ENCODE measurements at regions not wholly inside any gene's neighbourhood (a gene's known extent, or its start where the extent isn't known, plus 50 kb on each side); places are given as distances from the start of the nearest gene placed in this dataset.

DNA sequence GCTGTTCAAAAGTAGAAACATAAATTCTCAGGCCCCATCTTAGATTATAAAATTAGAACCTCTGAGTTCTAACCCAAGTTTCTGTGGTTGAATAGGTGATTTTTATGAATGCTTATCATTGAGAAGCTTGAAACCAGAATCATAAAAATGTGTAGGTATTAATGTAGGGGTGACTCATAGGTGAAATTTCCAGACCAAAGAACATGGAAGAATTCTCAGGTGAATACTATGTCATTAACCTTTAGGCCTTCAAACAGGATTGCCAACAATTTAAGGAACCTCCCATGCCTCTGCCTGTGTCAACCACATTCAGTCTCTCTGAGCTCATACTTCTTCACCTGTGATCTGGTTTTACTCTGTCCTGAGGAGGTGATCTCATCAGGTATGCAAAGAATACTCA is 177.8 kb downstream of the NPFFR2 start:
- H3K4me1 ChIP-seq (replicated peaks in 1 of 2; ENCODE audit: control insufficient read depth in 2 of 2, insufficient read depth in 2 of 2, low read length in 2 of 2) = no peaks in the 10 kb centered on the region
- H3K9ac ChIP-seq (ENCODE audit: insufficient read depth in 1 of 2, low read depth in 2 of 2, low read length in 2 of 2) = no peak overlapping the region
- CTCF ChIA-PET (ENCODE audit: low intra/inter-chr PET ratio) = no interaction called here
- no TSS peak for BruUV-seq (replicated peaks)
- FAIRE-seq (no peak), ATAC-seq (no peak), DNase-seq (ENCODE audit: extremely low read depth in 1 of 4, low spot score in 3 of 4) (no peak)
- no peaks in the 10 kb centered on the region for H3K36me3 ChIP-seq (ENCODE audit: control insufficient read depth, insufficient read depth, low read length)
- H3K27ac ChIP-seq (ENCODE audit: extremely low read depth, low read depth, low read length) = no peak overlapping the region
- in situ Hi-C loops (cut with MboI) = no loop called here
- no peaks in the 10 kb centered on the region for H3K9me1 ChIP-seq (ENCODE audit: control insufficient read depth, insufficient read depth, low read length)
- intact Hi-C loops (cut with micrococcal nuclease) = no loop called here
- no peaks in the 10 kb centered on the region for H4K20me1 ChIP-seq (replicated peaks; ENCODE audit: control insufficient read depth, insufficient read depth, low read length)
- TF ChIP-seq, protein P1, sequence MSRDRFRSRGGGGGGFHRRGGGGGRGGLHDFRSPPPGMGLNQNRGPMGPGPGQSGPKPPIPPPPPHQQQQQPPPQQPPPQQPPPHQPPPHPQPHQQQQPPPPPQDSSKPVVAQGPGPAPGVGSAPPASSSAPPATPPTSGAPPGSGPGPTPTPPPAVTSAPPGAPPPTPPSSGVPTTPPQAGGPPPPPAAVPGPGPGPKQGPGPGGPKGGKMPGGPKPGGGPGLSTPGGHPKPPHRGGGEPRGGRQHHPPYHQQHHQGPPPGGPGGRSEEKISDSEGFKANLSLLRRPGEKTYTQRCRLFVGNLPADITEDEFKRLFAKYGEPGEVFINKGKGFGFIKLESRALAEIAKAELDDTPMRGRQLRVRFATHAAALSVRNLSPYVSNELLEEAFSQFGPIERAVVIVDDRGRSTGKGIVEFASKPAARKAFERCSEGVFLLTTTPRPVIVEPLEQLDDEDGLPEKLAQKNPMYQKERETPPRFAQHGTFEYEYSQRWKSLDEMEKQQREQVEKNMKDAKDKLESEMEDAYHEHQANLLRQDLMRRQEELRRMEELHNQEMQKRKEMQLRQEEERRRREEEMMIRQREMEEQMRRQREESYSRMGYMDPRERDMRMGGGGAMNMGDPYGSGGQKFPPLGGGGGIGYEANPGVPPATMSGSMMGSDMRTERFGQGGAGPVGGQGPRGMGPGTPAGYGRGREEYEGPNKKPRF (IDR thresholded peaks at IDR 0.05; ENCODE audit: low read depth, low read length) = no peak
- TF ChIP-seq, protein P2, sequence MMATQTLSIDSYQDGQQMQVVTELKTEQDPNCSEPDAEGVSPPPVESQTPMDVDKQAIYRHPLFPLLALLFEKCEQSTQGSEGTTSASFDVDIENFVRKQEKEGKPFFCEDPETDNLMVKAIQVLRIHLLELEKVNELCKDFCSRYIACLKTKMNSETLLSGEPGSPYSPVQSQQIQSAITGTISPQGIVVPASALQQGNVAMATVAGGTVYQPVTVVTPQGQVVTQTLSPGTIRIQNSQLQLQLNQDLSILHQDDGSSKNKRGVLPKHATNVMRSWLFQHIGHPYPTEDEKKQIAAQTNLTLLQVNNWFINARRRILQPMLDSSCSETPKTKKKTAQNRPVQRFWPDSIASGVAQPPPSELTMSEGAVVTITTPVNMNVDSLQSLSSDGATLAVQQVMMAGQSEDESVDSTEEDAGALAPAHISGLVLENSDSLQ (IDR thresholded peaks at IDR 0.05) = no peak
- TF ChIP-seq ZNF324 (CRISPR knock-in tag; IDR thresholded peaks at IDR 0.05) = no peak
- no peak for TF ChIP-seq ZNF561 (CRISPR knock-in tag; conservative IDR thresholded peaks at IDR 0.05)
- TF ChIP-seq, protein P3, sequence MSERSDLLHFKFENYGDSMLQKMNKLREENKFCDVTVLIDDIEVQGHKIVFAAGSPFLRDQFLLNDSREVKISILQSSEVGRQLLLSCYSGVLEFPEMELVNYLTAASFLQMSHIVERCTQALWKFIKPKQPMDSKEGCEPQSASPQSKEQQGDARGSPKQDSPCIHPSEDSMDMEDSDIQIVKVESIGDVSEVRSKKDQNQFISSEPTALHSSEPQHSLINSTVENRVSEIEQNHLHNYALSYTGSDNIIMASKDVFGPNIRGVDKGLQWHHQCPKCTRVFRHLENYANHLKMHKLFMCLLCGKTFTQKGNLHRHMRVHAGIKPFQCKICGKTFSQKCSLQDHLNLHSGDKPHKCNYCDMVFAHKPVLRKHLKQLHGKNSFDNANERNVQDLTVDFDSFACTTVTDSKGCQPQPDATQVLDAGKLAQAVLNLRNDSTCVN (CRISPR knock-in tag; IDR thresholded peaks at IDR 0.05) = no peak
- TF ChIP-seq TARDBP (IDR thresholded peaks at IDR 0.05) = no peak
- no peak for TF ChIP-seq RBM25 (IDR thresholded peaks at IDR 0.05; ENCODE audit: low read depth, low read length, severe bottlenecking)
- TF ChIP-seq DMBX1 (CRISPR knock-in tag; IDR thresholded peaks at IDR 0.05; ENCODE audit: borderline replicate concordance) = no peak
- TF ChIP-seq ZNF121 (CRISPR knock-in tag; conservative IDR thresholded peaks at IDR 0.05) = no peak
- TF ChIP-seq, protein P4, sequence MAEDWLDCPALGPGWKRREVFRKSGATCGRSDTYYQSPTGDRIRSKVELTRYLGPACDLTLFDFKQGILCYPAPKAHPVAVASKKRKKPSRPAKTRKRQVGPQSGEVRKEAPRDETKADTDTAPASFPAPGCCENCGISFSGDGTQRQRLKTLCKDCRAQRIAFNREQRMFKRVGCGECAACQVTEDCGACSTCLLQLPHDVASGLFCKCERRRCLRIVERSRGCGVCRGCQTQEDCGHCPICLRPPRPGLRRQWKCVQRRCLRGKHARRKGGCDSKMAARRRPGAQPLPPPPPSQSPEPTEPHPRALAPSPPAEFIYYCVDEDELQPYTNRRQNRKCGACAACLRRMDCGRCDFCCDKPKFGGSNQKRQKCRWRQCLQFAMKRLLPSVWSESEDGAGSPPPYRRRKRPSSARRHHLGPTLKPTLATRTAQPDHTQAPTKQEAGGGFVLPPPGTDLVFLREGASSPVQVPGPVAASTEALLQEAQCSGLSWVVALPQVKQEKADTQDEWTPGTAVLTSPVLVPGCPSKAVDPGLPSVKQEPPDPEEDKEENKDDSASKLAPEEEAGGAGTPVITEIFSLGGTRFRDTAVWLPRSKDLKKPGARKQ (CRISPR knock-in tag; IDR thresholded peaks at IDR 0.05) = no peak
- no peak for TF ChIP-seq MEF2A (IDR thresholded peaks at IDR 0.05; ENCODE audit: control insufficient read depth, low read depth, low read length)
- TF ChIP-seq, protein P5, sequence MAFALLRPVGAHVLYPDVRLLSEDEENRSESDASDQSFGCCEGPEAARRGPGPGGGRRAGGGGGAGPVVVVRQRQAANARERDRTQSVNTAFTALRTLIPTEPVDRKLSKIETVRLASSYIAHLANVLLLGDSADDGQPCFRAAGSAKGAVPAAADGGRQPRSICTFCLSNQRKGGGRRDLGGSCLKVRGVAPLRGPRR (CRISPR knock-in tag; IDR thresholded peaks at IDR 0.05) = no peak
- TF ChIP-seq, protein P6, sequence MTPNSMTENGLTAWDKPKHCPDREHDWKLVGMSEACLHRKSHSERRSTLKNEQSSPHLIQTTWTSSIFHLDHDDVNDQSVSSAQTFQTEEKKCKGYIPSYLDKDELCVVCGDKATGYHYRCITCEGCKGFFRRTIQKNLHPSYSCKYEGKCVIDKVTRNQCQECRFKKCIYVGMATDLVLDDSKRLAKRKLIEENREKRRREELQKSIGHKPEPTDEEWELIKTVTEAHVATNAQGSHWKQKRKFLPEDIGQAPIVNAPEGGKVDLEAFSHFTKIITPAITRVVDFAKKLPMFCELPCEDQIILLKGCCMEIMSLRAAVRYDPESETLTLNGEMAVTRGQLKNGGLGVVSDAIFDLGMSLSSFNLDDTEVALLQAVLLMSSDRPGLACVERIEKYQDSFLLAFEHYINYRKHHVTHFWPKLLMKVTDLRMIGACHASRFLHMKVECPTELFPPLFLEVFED (CRISPR knock-in tag; conservative IDR thresholded peaks at IDR 0.05) = no peak
- no peak for TF ChIP-seq SRSF3 (IDR thresholded peaks at IDR 0.05; ENCODE audit: insufficient read depth, low read length)
- TF ChIP-seq SMARCE1 (IDR thresholded peaks at IDR 0.05) = no peak
- POLR2A ChIA-PET = no interaction called here
- no peak overlapping the region for H3K4me2 ChIP-seq (ENCODE audit: insufficient read depth, low read length)
- H3K9me3 ChIP-seq (replicated peaks; ENCODE audit: control insufficient read depth, insufficient read depth, low read depth, low read length) = no peaks in the 10 kb centered on the region
- no peak overlapping the region for H3K4me3 ChIP-seq
- no peaks in the 10 kb centered on the region for H3K79me2 ChIP-seq (ENCODE audit: control insufficient read depth, insufficient read depth, low read length)
- no peaks in the 10 kb centered on the region for H3K27me3 ChIP-seq (ENCODE audit: control insufficient read depth in 2 of 2, insufficient read depth in 2 of 2, low read length in 2 of 2)
- H2AFZ ChIP-seq (ENCODE audit: low read depth, low read length) = no peak overlapping the region

Data from K562 (cell line).